ENCODE measurements at regions not wholly inside any gene's neighbourhood (a gene's known extent, or its start where the extent isn't known, plus 50 kb on each side); places are given as distances from the start of the nearest gene placed in this dataset.
A peak's percentile ranks its signal among the peaks of the same experiment; 100 is the strongest.

DNA sequence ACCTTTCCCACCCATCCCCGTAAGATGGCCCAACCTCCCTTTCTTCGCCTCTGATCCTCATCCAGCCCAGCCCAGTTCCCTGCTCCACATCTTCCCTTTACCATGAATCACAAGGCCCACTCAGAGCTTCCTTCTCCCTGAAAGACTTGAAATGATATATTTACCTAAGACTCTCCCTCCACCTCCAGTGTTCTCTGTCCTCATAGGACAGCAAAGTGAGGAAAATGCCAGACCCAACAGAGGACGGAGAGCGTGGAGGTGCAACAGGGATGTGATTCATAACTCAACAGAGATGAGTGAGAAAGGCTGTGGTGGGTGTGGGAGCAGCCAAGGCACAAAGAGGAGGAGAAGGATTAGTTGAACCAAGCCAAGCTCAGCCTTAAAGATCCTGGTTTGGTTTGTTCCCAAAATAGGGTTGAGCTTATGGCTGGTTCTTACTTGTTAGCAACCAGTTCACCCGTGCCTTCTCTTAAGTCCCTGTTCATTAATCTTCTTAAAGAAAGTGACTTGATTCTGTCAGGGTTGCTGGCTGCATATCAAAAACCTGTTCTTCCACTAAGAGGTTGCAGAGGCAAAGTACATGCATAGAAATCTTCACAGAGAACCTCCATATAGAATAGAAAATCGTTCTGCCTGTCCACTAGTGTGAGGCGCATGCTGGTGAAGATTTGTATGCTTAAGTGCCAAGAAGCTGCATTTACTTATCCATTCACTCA is 183.2 kb downstream of the ACTL7B start:
- DNase-seq (peak in 1 of 3 donors; percentile 34), ATAC-seq (ENCODE audit: insufficient read depth, low FRiP score) (no peak)
- H3K27me3 ChIP-seq (ENCODE audit: control insufficient read depth in 3 of 3, insufficient read depth in 3 of 3, low read length in 2 of 3): no peaks in the 10 kb centered on the region
- H3K4me1 ChIP-seq (ENCODE audit: control insufficient read depth in 5 of 5, insufficient read depth in 5 of 5, low read length in 5 of 5): no peaks in the 10 kb centered on the region
- TF ChIP-seq, protein P1, sequence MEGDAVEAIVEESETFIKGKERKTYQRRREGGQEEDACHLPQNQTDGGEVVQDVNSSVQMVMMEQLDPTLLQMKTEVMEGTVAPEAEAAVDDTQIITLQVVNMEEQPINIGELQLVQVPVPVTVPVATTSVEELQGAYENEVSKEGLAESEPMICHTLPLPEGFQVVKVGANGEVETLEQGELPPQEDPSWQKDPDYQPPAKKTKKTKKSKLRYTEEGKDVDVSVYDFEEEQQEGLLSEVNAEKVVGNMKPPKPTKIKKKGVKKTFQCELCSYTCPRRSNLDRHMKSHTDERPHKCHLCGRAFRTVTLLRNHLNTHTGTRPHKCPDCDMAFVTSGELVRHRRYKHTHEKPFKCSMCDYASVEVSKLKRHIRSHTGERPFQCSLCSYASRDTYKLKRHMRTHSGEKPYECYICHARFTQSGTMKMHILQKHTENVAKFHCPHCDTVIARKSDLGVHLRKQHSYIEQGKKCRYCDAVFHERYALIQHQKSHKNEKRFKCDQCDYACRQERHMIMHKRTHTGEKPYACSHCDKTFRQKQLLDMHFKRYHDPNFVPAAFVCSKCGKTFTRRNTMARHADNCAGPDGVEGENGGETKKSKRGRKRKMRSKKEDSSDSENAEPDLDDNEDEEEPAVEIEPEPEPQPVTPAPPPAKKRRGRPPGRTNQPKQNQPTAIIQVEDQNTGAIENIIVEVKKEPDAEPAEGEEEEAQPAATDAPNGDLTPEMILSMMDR (IDR thresholded peaks at IDR 0.05; ENCODE audit: control extremely low read depth, extremely low read depth): no peak
- no peak overlapping the region for H3K27ac ChIP-seq (ENCODE audit: low read depth in 1 of 2, low read length in 1 of 2)
- H3K36me3 ChIP-seq (ENCODE audit: control insufficient read depth in 4 of 4, insufficient read depth in 4 of 4, low read length in 4 of 4): no peaks in the 10 kb centered on the region
- H3K9me3 ChIP-seq (ENCODE audit: control insufficient read depth in 4 of 4, insufficient read depth in 3 of 4, low read length in 3 of 4): no peaks in the 10 kb centered on the region
- WGBS, 2 donors: 82 to 86% methylated on average over 7 of the region's 7 CpGs
- H3K4me3 ChIP-seq: no peak overlapping the region
- no peak overlapping the region for H3K9ac ChIP-seq (ENCODE audit: insufficient read depth in 1 of 2, low read length in 2 of 2)

DNA sequence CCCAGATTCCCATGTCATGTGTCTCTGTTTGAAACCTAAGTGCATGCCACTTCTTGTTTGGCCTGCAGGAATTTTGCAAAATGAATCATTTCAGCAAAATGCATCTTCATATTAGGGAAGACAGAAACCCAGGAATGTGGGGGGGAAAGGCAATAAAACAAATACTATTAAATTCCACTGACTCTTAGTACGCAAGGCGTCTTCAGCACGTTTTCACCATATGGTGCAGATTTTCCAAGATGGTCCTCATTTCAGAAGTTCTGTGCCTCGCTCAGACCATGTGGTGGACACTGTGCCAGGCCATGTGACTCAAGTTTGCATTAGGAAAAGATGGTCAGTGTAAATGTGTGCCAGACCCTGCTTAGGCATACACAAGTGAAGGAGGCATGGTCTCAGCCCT is 184.0 kb downstream of the ACTL7B start:
- Histone ChIP-seq H3K9ac (ENCODE audit: insufficient read depth in 1 of 2, low read length in 2 of 2) (no peak overlapping the region), H3K4me3 (no peak overlapping the region), H3K27ac (ENCODE audit: low read depth in 1 of 2, low read length in 1 of 2) (no peak overlapping the region), H3K9me3 (ENCODE audit: control insufficient read depth in 4 of 4, insufficient read depth in 3 of 4, low read length in 3 of 4) (peaks cover 0 to 3% (median 0%) of the 10 kb centered on the region in 4 donors), H3K27me3 (ENCODE audit: control insufficient read depth in 3 of 3, insufficient read depth in 3 of 3, low read length in 2 of 3) (no peaks in the 10 kb centered on the region), H3K4me1 (ENCODE audit: control insufficient read depth in 5 of 5, insufficient read depth in 5 of 5, low read length in 5 of 5) (no peaks in the 10 kb centered on the region), H3K36me3 (ENCODE audit: control insufficient read depth in 4 of 4, insufficient read depth in 4 of 4, low read length in 4 of 4) (no peaks in the 10 kb centered on the region)
- 88 to 94% methylated on average over 4 of the region's 4 CpGs for WGBS, 2 donors
- DNase-seq (no peak), ATAC-seq (ENCODE audit: insufficient read depth, low FRiP score) (no peak)
- TF ChIP-seq, protein P1 (IDR thresholded peaks at IDR 0.05; ENCODE audit: control extremely low read depth, extremely low read depth): no peak

DNA sequence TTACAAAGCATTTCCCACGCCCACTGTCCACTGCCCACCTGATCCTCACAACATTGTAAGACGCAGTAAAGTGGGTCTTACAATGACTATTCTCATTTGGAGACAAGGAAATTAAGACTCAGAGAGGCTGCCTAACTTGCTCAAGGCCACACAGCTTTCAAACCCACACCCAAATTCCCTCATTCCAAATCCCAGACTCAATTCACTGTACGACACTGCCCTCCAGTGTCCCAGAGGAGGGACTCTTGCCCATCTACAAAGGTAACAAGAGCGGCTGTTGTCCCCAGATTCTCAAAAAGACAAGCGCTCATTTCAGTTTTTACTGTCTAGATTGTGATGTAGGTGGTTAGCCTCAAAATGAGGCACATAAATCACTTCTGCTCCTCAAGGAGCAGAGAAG is 184.6 kb downstream of the ACTL7B start:
- Histone ChIP-seq H3K36me3 (ENCODE audit: control insufficient read depth in 4 of 4, insufficient read depth in 4 of 4, low read length in 4 of 4) (no peaks in the 10 kb centered on the region), H3K9ac (ENCODE audit: insufficient read depth in 1 of 2, low read length in 2 of 2) (no peak overlapping the region), H3K27ac (ENCODE audit: low read depth in 1 of 2, low read length in 1 of 2) (no peak overlapping the region), H3K4me1 (ENCODE audit: control insufficient read depth in 5 of 5, insufficient read depth in 5 of 5, low read length in 5 of 5) (no peaks in the 10 kb centered on the region), H3K27me3 (ENCODE audit: control insufficient read depth in 3 of 3, insufficient read depth in 3 of 3, low read length in 2 of 3) (no peaks in the 10 kb centered on the region), H3K9me3 (ENCODE audit: control insufficient read depth in 4 of 4, insufficient read depth in 3 of 4, low read length in 3 of 4) (peaks cover 0 to 3% (median 0%) of the 10 kb centered on the region in 4 donors), H3K4me3 (no peak overlapping the region)
- ATAC-seq (ENCODE audit: insufficient read depth, low FRiP score) (no peak), DNase-seq (peak in 2 of 3 donors; percentile 11 to 14)
- 88 to 97% methylated on average over 5 of the region's 5 CpGs for WGBS, 2 donors
- TF ChIP-seq, protein P1 (IDR thresholded peaks at IDR 0.05; ENCODE audit: control extremely low read depth, extremely low read depth): no peak
